ENCODE measurements at regions not wholly inside any gene's neighbourhood (a gene's known extent, or its start where the extent isn't known, plus 50 kb on each side); places are given as distances from the start of the nearest gene placed in this dataset.

DNA sequence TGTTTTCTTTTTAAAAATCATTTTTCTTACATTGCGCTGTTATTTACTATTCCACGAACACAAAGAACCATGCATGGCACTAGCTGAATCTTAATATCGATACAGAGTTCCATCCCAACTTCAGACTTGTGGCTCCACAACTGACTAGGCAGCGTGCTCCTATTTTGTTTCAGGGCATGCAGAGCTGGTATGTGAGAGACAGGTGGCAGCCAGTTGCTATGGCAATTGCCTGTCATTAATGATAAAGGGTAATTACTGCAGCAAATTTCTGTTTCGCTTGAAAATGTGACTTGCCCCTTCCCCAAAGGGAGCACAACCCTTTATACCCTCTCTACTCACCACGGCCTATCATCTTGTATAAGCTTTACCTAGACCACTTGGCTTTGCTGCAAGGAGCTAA is 113.1 kb upstream of the G2E3 start:
- Histone ChIP-seq H3K4me1 (no peaks in the 10 kb centered on the region), H3K36me3 (ENCODE audit: low read depth, missing control alignments) (no peaks in the 10 kb centered on the region), H3K4me3 (no peak overlapping the region), H3K9me3 (no peaks in the 10 kb centered on the region), H3K27me3 (no peaks in the 10 kb centered on the region), H3K27ac (no peak overlapping the region)
- DNase-seq: no peak
- 90 to 93% methylated on average over 6 of the region's 6 CpGs for WGBS, 2 donors
- intact Hi-C loops (cut with DNase I; ENCODE audit: low total_unique reads): no loop called here
- TF ChIP-seq POLR2A (IDR thresholded peaks at IDR 0.05): no peak
- TF ChIP-seq, protein P1, sequence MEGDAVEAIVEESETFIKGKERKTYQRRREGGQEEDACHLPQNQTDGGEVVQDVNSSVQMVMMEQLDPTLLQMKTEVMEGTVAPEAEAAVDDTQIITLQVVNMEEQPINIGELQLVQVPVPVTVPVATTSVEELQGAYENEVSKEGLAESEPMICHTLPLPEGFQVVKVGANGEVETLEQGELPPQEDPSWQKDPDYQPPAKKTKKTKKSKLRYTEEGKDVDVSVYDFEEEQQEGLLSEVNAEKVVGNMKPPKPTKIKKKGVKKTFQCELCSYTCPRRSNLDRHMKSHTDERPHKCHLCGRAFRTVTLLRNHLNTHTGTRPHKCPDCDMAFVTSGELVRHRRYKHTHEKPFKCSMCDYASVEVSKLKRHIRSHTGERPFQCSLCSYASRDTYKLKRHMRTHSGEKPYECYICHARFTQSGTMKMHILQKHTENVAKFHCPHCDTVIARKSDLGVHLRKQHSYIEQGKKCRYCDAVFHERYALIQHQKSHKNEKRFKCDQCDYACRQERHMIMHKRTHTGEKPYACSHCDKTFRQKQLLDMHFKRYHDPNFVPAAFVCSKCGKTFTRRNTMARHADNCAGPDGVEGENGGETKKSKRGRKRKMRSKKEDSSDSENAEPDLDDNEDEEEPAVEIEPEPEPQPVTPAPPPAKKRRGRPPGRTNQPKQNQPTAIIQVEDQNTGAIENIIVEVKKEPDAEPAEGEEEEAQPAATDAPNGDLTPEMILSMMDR (IDR thresholded peaks at IDR 0.05): no peak

DNA sequence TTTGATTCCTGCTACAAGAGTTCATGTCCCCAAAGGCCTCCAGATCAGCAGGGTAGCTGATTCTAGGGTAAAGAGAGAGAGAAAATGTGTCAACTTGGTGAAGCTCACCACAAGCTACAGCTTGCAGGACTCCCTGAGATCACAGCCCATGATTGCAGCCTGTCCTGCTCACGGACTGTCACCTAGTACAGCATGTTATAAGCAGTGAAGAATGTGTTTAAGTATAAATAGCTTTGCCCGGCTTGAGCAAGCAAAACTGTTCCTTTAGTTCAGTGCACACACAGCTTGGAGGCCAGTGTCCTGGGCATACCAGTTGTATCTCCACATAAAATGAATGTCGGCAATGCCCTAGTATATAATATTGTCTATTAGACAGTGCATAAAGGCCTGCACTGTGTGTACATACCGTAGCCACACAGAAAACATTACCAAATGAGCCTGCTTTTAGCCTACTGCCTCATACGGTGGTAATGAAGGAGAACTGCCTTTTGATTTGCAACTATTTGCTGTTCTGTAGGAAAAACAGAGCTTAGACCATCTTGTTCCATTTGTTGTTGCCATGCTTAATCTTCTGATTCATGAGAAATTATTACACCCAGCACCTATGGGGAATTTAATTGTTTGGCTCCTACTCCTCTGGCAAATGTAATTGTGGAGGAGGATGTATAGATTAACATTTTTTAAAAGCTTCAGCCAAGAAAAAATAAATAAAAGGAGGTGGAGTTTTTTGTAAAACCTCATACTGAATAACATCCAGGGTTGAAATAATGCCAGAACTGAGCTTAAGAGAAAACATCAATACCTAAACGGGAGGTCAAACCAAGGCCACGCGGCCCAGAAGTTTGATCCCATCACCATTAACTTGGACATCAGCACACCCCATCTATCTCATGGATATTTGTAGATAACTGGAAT is 108.1 kb upstream of the G2E3 start:
- no peak for DNase-seq
- no peak overlapping the region for H3K4me3 ChIP-seq

DNA sequence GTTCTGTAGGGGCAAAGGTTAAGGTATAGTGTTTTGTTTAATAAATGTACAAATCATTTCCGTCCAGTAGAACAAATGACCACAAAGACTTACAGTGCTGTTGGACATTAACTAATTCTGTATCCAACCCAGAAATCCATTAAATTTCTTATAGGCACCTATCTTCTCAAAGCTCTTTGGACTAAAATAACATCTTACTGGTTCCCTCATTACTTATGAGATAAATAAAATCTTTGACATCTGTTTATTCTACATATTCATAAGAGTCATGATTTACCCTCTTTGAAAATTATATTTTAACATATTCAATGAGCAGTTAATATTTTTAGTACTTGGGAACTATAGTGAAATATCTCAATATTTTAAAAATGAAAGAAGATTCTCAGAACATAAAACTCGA is 102.7 kb upstream of the G2E3 start:
- H3K9me3 ChIP-seq: no peaks in the 10 kb centered on the region
- WGBS, 2 donors: 85 to 91% methylated on average over 2 of the region's 2 CpGs
- H3K4me3 ChIP-seq: no peak overlapping the region
- TF ChIP-seq, protein P1 (IDR thresholded peaks at IDR 0.05): no peak
- TF ChIP-seq POLR2A (IDR thresholded peaks at IDR 0.05): no peak
- intact Hi-C loops (cut with DNase I; ENCODE audit: low total_unique reads): no loop called here
- no peaks in the 10 kb centered on the region for H3K36me3 ChIP-seq (ENCODE audit: low read depth, missing control alignments)
- DNase-seq: no peak
- no peak overlapping the region for H3K27ac ChIP-seq
- no peaks in the 10 kb centered on the region for H3K27me3 ChIP-seq
- H3K4me1 ChIP-seq: no peaks in the 10 kb centered on the region

More for the DNA sequence above, 108.1 kb upstream of the G2E3 start:
- Histone ChIP-seq H3K9me3 (no peaks in the 10 kb centered on the region), H3K27me3 (no peaks in the 10 kb centered on the region), H3K36me3 (ENCODE audit: low read depth, missing control alignments) (no peaks in the 10 kb centered on the region), H3K27ac (no peak overlapping the region), H3K4me1 (no peaks in the 10 kb centered on the region)
- 49 to 51% methylated on average over 8 of the region's 8 CpGs for WGBS, 2 donors
- intact Hi-C loops (cut with DNase I; ENCODE audit: low total_unique reads): no loop called here
- TF ChIP-seq, protein P1 (IDR thresholded peaks at IDR 0.05): no peak
- TF ChIP-seq POLR2A (IDR thresholded peaks at IDR 0.05): no peak

GRCh38 chr14:30462358-30462757 is 96.6 kb upstream of the G2E3 start:
- Histone ChIP-seq H3K27me3 (no peaks in the 10 kb centered on the region), H3K4me1 (no peaks in the 10 kb centered on the region), H3K9me3 (no peaks in the 10 kb centered on the region), H3K27ac (no peak overlapping the region), H3K36me3 (ENCODE audit: low read depth, missing control alignments) (no peaks in the 10 kb centered on the region), H3K4me3 (no peak overlapping the region)
- DNase-seq: no peak
- WGBS, 2 donors: 81 to 86% methylated on average over 3 of the region's 3 CpGs
- TF ChIP-seq, protein P1 (IDR thresholded peaks at IDR 0.05): no peak
- TF ChIP-seq POLR2A (IDR thresholded peaks at IDR 0.05): no peak
- intact Hi-C loops (cut with DNase I; ENCODE audit: low total_unique reads): no loop called here

- Histone ChIP-seq H3K4me3 (no peak overlapping the region), H3K36me3 (ENCODE audit: low read depth, missing control alignments) (no peaks in the 10 kb centered on the region), H3K4me1 (no peaks in the 10 kb centered on the region), H3K27me3 (no peaks in the 10 kb centered on the region), H3K27ac (no peak overlapping the region), H3K9me3 (no peaks in the 10 kb centered on the region)
- no peak for DNase-seq
- TF ChIP-seq, protein P1 (IDR thresholded peaks at IDR 0.05): no peak
- no peak for TF ChIP-seq POLR2A (IDR thresholded peaks at IDR 0.05)
- 77 to 100% methylated on average over 1 of the region's 1 CpG for WGBS, 2 donors
- intact Hi-C loops (cut with DNase I; ENCODE audit: low total_unique reads): no loop called here
These were observed 94.5 kb upstream of the G2E3 start for GRCh38 chr14:30464481-30464880.
